ENCODE measurements at regions not wholly inside any gene's neighbourhood (a gene's known extent, or its start where the extent isn't known, plus 50 kb on each side); places are given as distances from the start of the nearest gene placed in this dataset.

- DNase-seq = no peak
- in situ Hi-C loops (cut with HindIII; ENCODE audit: low pct_ligation_motif_present, low pct_unique_long_range_greater_than_20kb, low sequenced_read_pairs) = no loop called here
Measured at GRCh38 chr3:151561878-151562277, 101.0 kb upstream of the IGSF10 start.

- in situ Hi-C loops (cut with HindIII; ENCODE audit: low pct_ligation_motif_present, low pct_unique_long_range_greater_than_20kb, low sequenced_read_pairs) = no loop called here
- DNase-seq = no peak
Measured at GRCh38 chr3:151560738-151561137, 99.9 kb upstream of the IGSF10 start.

GRCh38 chr3:151559736-151560135 lies 98.9 kb upstream of the IGSF10 start:
- no peak for DNase-seq

GRCh38 chr3:151558661-151559060 lies 97.8 kb upstream of the IGSF10 start:
- DNase-seq = no peak
- in situ Hi-C loops (cut with HindIII; ENCODE audit: low pct_ligation_motif_present, low pct_unique_long_range_greater_than_20kb, low sequenced_read_pairs) = no loop called here

More at GRCh38 chr3:151559736-151560135, 98.9 kb upstream of the IGSF10 start:
- in situ Hi-C loops (cut with HindIII; ENCODE audit: low pct_ligation_motif_present, low pct_unique_long_range_greater_than_20kb, low sequenced_read_pairs) = no loop called here

GRCh38 chr3:151557068-151557840 lies 96.4 kb upstream of the IGSF10 start:
- in situ Hi-C loops (cut with HindIII; ENCODE audit: low pct_ligation_motif_present, low pct_unique_long_range_greater_than_20kb, low sequenced_read_pairs) = no loop called here
- no peak for DNase-seq

GRCh38 chr3:151556596-151556995 lies 95.7 kb upstream of the IGSF10 start:
- no peak for DNase-seq
- in situ Hi-C loops (cut with HindIII; ENCODE audit: low pct_ligation_motif_present, low pct_unique_long_range_greater_than_20kb, low sequenced_read_pairs) = no loop called here

- DNase-seq = no peak
- in situ Hi-C loops (cut with HindIII; ENCODE audit: low pct_ligation_motif_present, low pct_unique_long_range_greater_than_20kb, low sequenced_read_pairs) = no loop called here
Measured at GRCh38 chr3:151555523-151555922, 94.7 kb upstream of the IGSF10 start.

GRCh38 chr3:151553888-151554287 lies 93.0 kb upstream of the IGSF10 start:
- in situ Hi-C loops (cut with HindIII; ENCODE audit: low pct_ligation_motif_present, low pct_unique_long_range_greater_than_20kb, low sequenced_read_pairs) = no loop called here
- DNase-seq = no peak

- in situ Hi-C loops (cut with HindIII; ENCODE audit: low pct_ligation_motif_present, low pct_unique_long_range_greater_than_20kb, low sequenced_read_pairs) = no loop called here
- no peak for DNase-seq
Measured at GRCh38 chr3:151552589-151552988, 91.7 kb upstream of the IGSF10 start.

GRCh38 chr3:151550642-151551041 lies 89.8 kb upstream of the IGSF10 start:
- no peak for DNase-seq
- in situ Hi-C loops (cut with HindIII; ENCODE audit: low pct_ligation_motif_present, low pct_unique_long_range_greater_than_20kb, low sequenced_read_pairs) = no loop called here

- DNase-seq = no peak
- in situ Hi-C loops (cut with HindIII; ENCODE audit: low pct_ligation_motif_present, low pct_unique_long_range_greater_than_20kb, low sequenced_read_pairs) = no loop called here
Measured at GRCh38 chr3:151550025-151550618, 89.3 kb upstream of the IGSF10 start.

- in situ Hi-C loops (cut with HindIII; ENCODE audit: low pct_ligation_motif_present, low pct_unique_long_range_greater_than_20kb, low sequenced_read_pairs) = no loop called here
- no peak for DNase-seq
Measured at GRCh38 chr3:151548195-151548594, 87.3 kb upstream of the IGSF10 start.

GRCh38 chr3:151544164-151544548 lies 83.3 kb upstream of the IGSF10 start:
- DNase-seq = no peak

GRCh38 chr3:151541178-151541577 lies 80.3 kb upstream of the IGSF10 start:
- in situ Hi-C loops (cut with HindIII; ENCODE audit: low pct_ligation_motif_present, low pct_unique_long_range_greater_than_20kb, low sequenced_read_pairs) = no loop called here
- DNase-seq = no peak

More at GRCh38 chr3:151544164-151544548, 83.3 kb upstream of the IGSF10 start:
- in situ Hi-C loops (cut with HindIII; ENCODE audit: low pct_ligation_motif_present, low pct_unique_long_range_greater_than_20kb, low sequenced_read_pairs) = no loop called here

- in situ Hi-C loops (cut with HindIII; ENCODE audit: low pct_ligation_motif_present, low pct_unique_long_range_greater_than_20kb, low sequenced_read_pairs) = no loop called here
- no peak for DNase-seq
Measured at GRCh38 chr3:151539599-151539998, 78.7 kb upstream of the IGSF10 start.

- DNase-seq = no peak
- in situ Hi-C loops (cut with HindIII; ENCODE audit: low pct_ligation_motif_present, low pct_unique_long_range_greater_than_20kb, low sequenced_read_pairs) = no loop called here
Measured at GRCh38 chr3:151538456-151539393, 77.9 kb upstream of the IGSF10 start.

- DNase-seq = no peak
- in situ Hi-C loops (cut with HindIII; ENCODE audit: low pct_ligation_motif_present, low pct_unique_long_range_greater_than_20kb, low sequenced_read_pairs) = no loop called here
Measured at GRCh38 chr3:151537726-151538125, 76.9 kb upstream of the IGSF10 start.

- in situ Hi-C loops (cut with HindIII; ENCODE audit: low pct_ligation_motif_present, low pct_unique_long_range_greater_than_20kb, low sequenced_read_pairs) = no loop called here
- DNase-seq = no peak
Measured at GRCh38 chr3:151526757-151527156, 65.9 kb upstream of the IGSF10 start.

- in situ Hi-C loops (cut with HindIII; ENCODE audit: low pct_ligation_motif_present, low pct_unique_long_range_greater_than_20kb, low sequenced_read_pairs) = no loop called here
- DNase-seq = no peak
Measured at GRCh38 chr3:151520105-151520504, 59.2 kb upstream of the IGSF10 start.

All from ACHN (cell line).